GM23248 (cell line): ENCODE measurements at regions not wholly inside any gene's neighbourhood (a gene's known extent, or its start where the extent isn't known, plus 50 kb on each side); places are given as distances from the start of the nearest gene placed in this dataset.
"Not testable (repeated sequence)": the region's sequence is repeated elsewhere in the genome, so short reads cannot be mapped to it uniquely, and the experiment has no call there.

ENCODE experiments used
- DNase-seq: peaks from one replicate; pipeline ENCODE4 v3.0.0-alpha.2; 2015
- H2AFZ ChIP-seq: fragments of 200-600 bp; sonication (generic); 2 replicates; pipeline ENCODE4 v1.6.1; 2016; ENCODE audit warnings: antibody characterized with exemption
- H3F3A ChIP-seq: fragments of 200-600 bp; sonication (generic); 2 replicates; pipeline ENCODE4 v1.6.1; 2016; ENCODE audit warnings: mild to moderate bottlenecking, antibody characterized with exemption, mixed run types; ENCODE audit not compliant: insufficient read depth
- H3K27ac ChIP-seq: fragments of 200-600 bp; sonication (generic); 2 replicates; pipeline ENCODE4 v1.5.1; 2016; ENCODE audit warnings: mild to moderate bottlenecking
- H3K27me3 ChIP-seq: fragments of 200-600 bp; sonication (generic); replicated peaks from 2 replicates; pipeline ENCODE4 v1.6.1; 2016; ENCODE audit warnings: mild to moderate bottlenecking; ENCODE audit not compliant: insufficient read depth
- H3K36me3 ChIP-seq: fragments of 200-600 bp; sonication (generic); 2 replicates; pipeline ENCODE4 v1.6.1; 2016; ENCODE audit warnings: low read depth, mild to moderate bottlenecking
- H3K4me1 ChIP-seq: fragments of 200-600 bp; sonication (generic); 2 replicates; pipeline ENCODE4 v1.6.1; 2016; ENCODE audit warnings: mild to moderate bottlenecking; ENCODE audit not compliant: insufficient read depth
- H3K4me2 ChIP-seq: fragments of 200-600 bp; sonication (generic); one replicate; pipeline ENCODE4 v1.6.1; 2016; ENCODE audit warnings: mild to moderate bottlenecking; ENCODE audit not compliant: unreplicated experiment
- H3K4me3 ChIP-seq: fragments of 200-600 bp; sonication (generic); 2 replicates; pipeline ENCODE4 v1.5.1; 2016; ENCODE audit warnings: mild to moderate bottlenecking
- H3K79me2 ChIP-seq: fragments of 200-600 bp; sonication (generic); 2 replicates; pipeline ENCODE4 v1.6.1; 2016; ENCODE audit warnings: mild to moderate bottlenecking; ENCODE audit not compliant: insufficient read depth
- H3K9ac ChIP-seq: fragments of 200-600 bp; sonication (generic); 2 replicates; pipeline ENCODE4 v1.6.1; 2016; ENCODE audit warnings: mild to moderate bottlenecking
- H3K9me2 ChIP-seq: fragments of 200-600 bp; sonication (generic); 2 replicates; pipeline ENCODE4 v1.6.1; 2016; ENCODE audit warnings: mixed run types, mild to moderate bottlenecking, moderate library complexity; ENCODE audit not compliant: insufficient read depth
- H3K9me3 ChIP-seq: fragments of 200-600 bp; sonication (generic); one replicate; pipeline ENCODE4 v1.6.1; 2017; ENCODE audit warnings: low read depth
- H4K20me1 ChIP-seq: fragments of 200-600 bp; sonication (generic); 2 replicates; pipeline ENCODE4 v1.6.0; 2016; ENCODE audit not compliant: insufficient read depth
- EZH2 ChIP-seq: fragments of 200-600 bp; sonication (generic); IDR thresholded peaks from 2 replicates; pipeline ENCODE4 v1.6.1; 2018; ENCODE audit warnings: antibody characterized with exemption, mild to moderate bottlenecking; ENCODE audit not compliant: insufficient read depth, poor library complexity, severe bottlenecking
- EZH2phosphoT487 ChIP-seq: fragments of 200-600 bp; sonication (generic); IDR thresholded peaks from 2 replicates; pipeline ENCODE4 v1.6.1; 2018; ENCODE audit warnings: antibody characterized with exemption, moderate library complexity, mild to moderate bottlenecking, low read depth; ENCODE audit not compliant: insufficient read depth
- WGBS, 2 experiments: methylation state at CpG; one replicate each; pipeline ENCODE4 v1.1.6; 2015 to 2017; ENCODE audit warnings: low lambda C conversion rate in 2 of 2, low coverage in 1 of 2; ENCODE audit errors: missing lambda C conversion rate in 2 of 2; 5-methylcytosine and 5-hydroxymethylcytosine counted together
- in situ Hi-C: fragments of 300-500 bp; cut with MboI; formaldehyde crosslinking; loops from 2 replicates; pipeline ENCODE4 v1.15.0; 2020

- H3F3A ChIP-seq: no peaks in the 10 kb centered on the region
- no peaks in the 10 kb centered on the region for H3K9me3 ChIP-seq
- H3K9me2 ChIP-seq: no peaks in the 10 kb centered on the region
- in situ Hi-C loops: no loop called here
- peak; percentile 12 for DNase-seq
- no peak overlapping the region for H3K27ac ChIP-seq
- H3K4me2 ChIP-seq: peak overlapping the region; percentile 13
- H3K4me3 ChIP-seq: no peak overlapping the region
- no peak overlapping the region for H3K9ac ChIP-seq
- no peaks in the 10 kb centered on the region for H3K4me1 ChIP-seq
- no peaks in the 10 kb centered on the region for H3K36me3 ChIP-seq
- H4K20me1 ChIP-seq: no peaks in the 10 kb centered on the region
- TF ChIP-seq EZH2phosphoT487 (no peak), EZH2 (no peak)
- 51 to 64% methylated on average over 2 of the region's 2 CpGs for WGBS, 2 experiments
- H2AFZ ChIP-seq: no peak overlapping the region
- H3K27me3 ChIP-seq: no peaks in the 10 kb centered on the region
- no peaks in the 10 kb centered on the region for H3K79me2 ChIP-seq
Observed at GRCh38 chr6:9745966-9746365, 668.9 kb downstream of the TFAP2A start.

- WGBS, 2 experiments: 15 to 19% methylated on average over 3 of the region's 3 CpGs
- Histone ChIP-seq H3K79me2 (no peaks in the 10 kb centered on the region), H4K20me1 (no peaks in the 10 kb centered on the region), H3K9me3 (no peaks in the 10 kb centered on the region), H3K27me3 (no peaks in the 10 kb centered on the region), H3K9me2 (no peaks in the 10 kb centered on the region), H3K4me1 (no peaks in the 10 kb centered on the region), H3K36me3 (no peaks in the 10 kb centered on the region), H3F3A (no peaks in the 10 kb centered on the region), H2AFZ (no peak overlapping the region), H3K4me2 (peak overlapping the region; percentile 13), H3K27ac (no peak overlapping the region), H3K9ac (no peak overlapping the region), H3K4me3 (no peak overlapping the region)
- TF ChIP-seq EZH2 (no peak), EZH2phosphoT487 (no peak)
- peak; percentile 32 for DNase-seq
- in situ Hi-C loops: no loop called here
Observed at GRCh38 chr6:9745476-9745875, 669.4 kb downstream of the TFAP2A start.

GRCh38 chr6:9744119-9744518 is 670.8 kb downstream of the TFAP2A start:
- 53 to 61% methylated on average over 3 of the region's 3 CpGs for WGBS, 2 experiments
- no peak overlapping the region for H3K9ac ChIP-seq
- H4K20me1 ChIP-seq: no peaks in the 10 kb centered on the region
- H3K27me3 ChIP-seq: no peaks in the 10 kb centered on the region
- H3K4me2 ChIP-seq: no peak overlapping the region
- in situ Hi-C loops: no loop called here
- H2AFZ ChIP-seq: no peak overlapping the region
- H3F3A ChIP-seq: no peaks in the 10 kb centered on the region
- H3K79me2 ChIP-seq: no peaks in the 10 kb centered on the region
- TF ChIP-seq EZH2phosphoT487 (no peak), EZH2 (no peak)
- no peaks in the 10 kb centered on the region for H3K9me2 ChIP-seq
- H3K36me3 ChIP-seq: no peaks in the 10 kb centered on the region
- H3K4me3 ChIP-seq: no peak overlapping the region
- H3K4me1 ChIP-seq: no peaks in the 10 kb centered on the region
- H3K27ac ChIP-seq: no peak overlapping the region
- no peaks in the 10 kb centered on the region for H3K9me3 ChIP-seq
- DNase-seq: no peak

GRCh38 chr6:9732056-9732455 is 682.8 kb downstream of the TFAP2A start:
- no peaks in the 10 kb centered on the region for H3F3A ChIP-seq
- no peaks in the 10 kb centered on the region for H3K36me3 ChIP-seq
- H3K79me2 ChIP-seq: no peaks in the 10 kb centered on the region
- no peak overlapping the region for H3K9ac ChIP-seq
- H3K4me1 ChIP-seq: no peaks in the 10 kb centered on the region
- in situ Hi-C loops: no loop called here
- no peak for DNase-seq
- no peaks in the 10 kb centered on the region for H3K9me2 ChIP-seq
- no peaks in the 10 kb centered on the region for H3K9me3 ChIP-seq
- H3K27me3 ChIP-seq: no peaks in the 10 kb centered on the region
- H4K20me1 ChIP-seq: no peaks in the 10 kb centered on the region
- no peak overlapping the region for H3K4me2 ChIP-seq
- no peak overlapping the region for H2AFZ ChIP-seq
- no peak overlapping the region for H3K27ac ChIP-seq
- TF ChIP-seq EZH2 (no peak), EZH2phosphoT487 (no peak)
- WGBS, 2 experiments: 4 to 11% methylated on average over 1 of the region's 1 CpG
- H3K4me3 ChIP-seq: no peak overlapping the region

- H3K27ac ChIP-seq, H3K4me3 ChIP-seq, H3K27me3 ChIP-seq, H3K79me2 ChIP-seq, H4K20me1 ChIP-seq, H2AFZ ChIP-seq, H3K9me3 ChIP-seq, H3K9ac ChIP-seq, H3K4me1 ChIP-seq, H3F3A ChIP-seq, H3K9me2 ChIP-seq, DNase-seq, H3K36me3 ChIP-seq, in situ Hi-C loops, H3K4me2 ChIP-seq: not testable (repeated sequence)
- WGBS, 2 experiments: 48 to 63% methylated on average over 3 of the region's 3 CpGs
Observed at GRCh38 chr6:9725776-9726175, 689.1 kb downstream of the TFAP2A start.
